HG03439 (cell line): ENCODE measurements at regions not wholly inside any gene's neighbourhood (a gene's known extent, or its start where the extent isn't known, plus 50 kb on each side); places are given as distances from the start of the nearest gene placed in this dataset.
A peak's percentile ranks its signal among the peaks of the same experiment; 100 is the strongest.

ENCODE experiments used
- ATAC-seq: cut with Tn5 transposase; IDR thresholded peaks from one replicate; pipeline ENCODE4 v1.9.1; 2021; ENCODE audit warnings: mild to moderate bottlenecking, moderate library complexity; ENCODE audit not compliant: unreplicated experiment

DNA sequence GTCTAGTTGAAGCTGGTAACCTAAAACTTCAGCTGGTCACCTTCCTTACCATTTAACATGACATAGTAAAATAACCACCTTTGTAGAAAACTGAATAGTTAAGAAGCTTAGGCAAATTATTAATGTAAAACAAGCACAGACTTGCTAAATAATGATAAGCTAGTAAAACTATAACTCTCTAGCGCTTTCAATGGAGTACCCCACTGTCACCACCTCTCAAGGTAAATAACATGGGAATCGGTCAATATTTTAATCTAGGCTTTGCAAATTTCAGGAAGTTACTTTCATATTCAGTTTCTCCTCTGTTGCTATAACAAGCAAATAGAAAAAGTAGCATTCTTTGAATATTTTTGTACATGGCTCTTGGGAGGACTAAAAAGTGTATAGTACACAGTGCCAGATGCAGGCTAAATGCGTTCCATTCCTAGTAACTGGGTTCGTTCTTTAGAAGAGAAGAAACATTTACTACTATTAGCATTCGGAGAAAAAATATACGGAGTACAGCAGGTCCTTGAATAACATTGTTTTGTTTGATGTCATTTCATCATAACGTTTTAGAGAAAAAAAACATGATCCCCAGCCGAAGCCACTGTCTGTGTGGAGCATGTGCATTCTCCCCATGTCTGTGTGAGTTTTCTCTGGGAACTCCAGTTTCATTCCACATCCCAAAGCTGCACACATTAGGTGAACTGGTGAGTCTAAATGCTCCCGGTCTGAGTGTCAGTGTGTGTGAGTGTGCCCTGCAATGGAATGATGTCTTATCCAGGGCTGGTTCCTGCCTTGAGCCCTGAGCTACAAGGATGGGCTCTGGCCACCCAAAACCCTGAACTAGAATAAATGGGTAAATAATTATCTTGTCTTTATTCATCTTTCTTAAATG lies 52.5 kb downstream of the EPRS1 start:
- ATAC-seq = no peak

DNA sequence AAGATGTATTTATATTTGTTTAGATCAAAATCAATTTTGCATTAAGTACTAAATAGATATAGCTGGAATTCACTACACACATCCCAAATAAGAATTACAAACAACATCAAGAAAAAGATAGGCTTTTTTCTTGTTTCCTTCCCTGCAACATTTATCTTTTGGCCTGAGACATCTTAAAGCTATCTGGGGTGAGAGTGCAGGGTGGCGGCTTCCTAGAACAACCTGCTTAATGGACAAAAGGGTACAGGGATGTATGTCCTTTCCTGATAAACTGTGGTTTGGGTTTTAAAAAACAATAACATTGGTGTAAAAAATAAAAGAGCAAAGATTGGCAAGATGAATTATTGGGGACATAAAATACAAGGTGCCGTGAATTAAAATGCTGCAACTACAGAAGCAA lies 54.4 kb downstream of the EPRS1 start:
- ATAC-seq = no peak

GRCh38 chr1:219991511-219991810 lies 54.8 kb downstream of the EPRS1 start:
- ATAC-seq = no peak

DNA sequence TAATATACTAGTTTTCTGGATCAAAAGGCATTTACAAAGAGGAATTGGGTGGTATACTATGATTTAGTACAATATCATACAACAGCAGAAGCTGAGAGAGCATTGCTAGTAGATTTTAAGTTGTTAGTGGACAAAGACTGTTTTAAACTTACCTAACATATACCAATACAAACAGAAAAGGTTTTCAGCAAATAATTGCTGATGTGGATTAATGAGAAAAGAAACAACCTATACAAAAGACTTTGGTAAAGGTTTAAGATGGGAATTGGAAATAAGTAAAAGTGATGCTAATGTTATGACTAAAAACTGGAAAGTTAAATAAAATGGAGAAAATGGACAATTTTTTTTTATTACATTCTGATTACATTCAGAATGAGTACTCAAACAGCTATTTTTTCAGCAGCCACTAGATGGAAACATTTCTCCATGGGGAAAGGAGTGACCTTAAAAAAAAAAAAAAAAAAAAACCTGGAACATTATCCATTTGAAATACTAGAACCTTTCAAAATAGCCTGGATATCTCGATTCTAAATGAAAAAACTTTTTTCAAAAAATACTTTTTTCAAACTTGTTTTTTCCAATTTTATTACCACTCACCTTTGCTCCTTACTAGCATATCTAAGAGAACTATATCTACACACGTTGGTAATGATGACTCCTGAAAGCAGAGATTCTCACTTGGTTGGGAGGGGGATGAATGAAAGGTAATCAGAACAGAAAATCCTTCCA lies 55.4 kb downstream of the EPRS1 start:
- no peak for ATAC-seq

DNA sequence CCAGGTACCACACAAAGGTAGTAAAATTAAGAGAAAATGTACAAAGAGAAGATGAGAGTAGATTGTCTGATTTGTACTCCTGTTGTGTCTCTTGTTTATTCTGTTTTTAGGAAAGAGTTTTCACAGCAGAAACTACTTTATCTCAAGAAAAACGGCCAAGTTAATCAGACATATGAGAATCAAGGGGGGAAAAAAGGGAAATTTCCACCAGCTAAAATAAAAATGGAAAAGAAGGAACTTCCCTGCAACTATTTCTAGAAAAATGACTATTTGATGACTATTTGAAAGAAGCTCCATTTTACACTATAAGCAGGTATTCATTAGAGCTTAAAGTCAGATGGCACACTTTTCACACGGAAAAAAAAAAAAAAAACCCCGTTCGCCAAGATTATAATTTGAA lies 56.5 kb downstream of the EPRS1 start:
- no peak for ATAC-seq

- ATAC-seq = no peak
Observed at GRCh38 chr1:219988818-219989217, 57.5 kb downstream of the EPRS1 start.

GRCh38 chr1:219988387-219988786 lies 57.9 kb downstream of the EPRS1 start:
- peak; percentile 75 for ATAC-seq

DNA sequence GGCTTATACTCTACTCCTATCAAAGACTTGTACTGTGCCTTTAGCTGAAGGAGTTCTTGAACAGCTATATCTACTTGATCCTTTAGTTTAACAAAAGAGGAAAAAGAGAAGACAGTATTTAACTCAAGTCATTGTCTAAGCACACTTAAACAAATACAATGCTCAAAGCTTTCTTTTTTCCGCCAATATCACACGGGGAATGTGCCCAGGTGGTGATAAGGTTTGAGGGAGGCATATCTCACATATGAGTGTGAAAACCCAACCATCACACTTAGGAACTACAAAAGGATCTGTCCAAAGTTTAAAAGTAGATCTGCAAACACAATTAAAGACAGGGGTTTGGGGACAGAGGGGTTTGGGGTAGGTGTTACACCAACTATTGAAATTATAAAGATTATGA lies 59.0 kb upstream of the SLC30A10 start:
- ATAC-seq = no peak

DNA sequence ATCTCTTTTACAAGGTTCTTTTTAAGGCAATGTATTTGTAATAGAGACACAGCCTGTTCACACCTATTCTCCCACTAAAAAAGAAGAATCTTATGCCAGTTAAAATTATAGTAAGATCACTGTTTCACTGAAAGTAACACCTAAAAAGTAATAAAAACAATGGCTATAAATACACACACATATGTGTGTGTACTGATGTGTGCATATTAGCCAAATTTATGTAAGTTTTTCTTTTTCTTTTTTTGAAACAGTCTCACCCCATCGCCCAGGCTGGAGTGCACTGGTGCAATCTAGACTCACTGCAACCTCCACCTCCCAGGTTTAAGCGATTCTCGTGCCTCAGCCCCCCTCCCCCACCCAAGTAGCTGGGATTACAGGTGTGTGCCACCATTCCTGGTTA lies 56.8 kb upstream of the SLC30A10 start:
- peak; percentile 52 for ATAC-seq
